Liver (tissue), 8 donors: ENCODE measurements at regions not wholly inside any gene's neighbourhood (a gene's known extent, or its start where the extent isn't known, plus 50 kb on each side); places are given as distances from the start of the nearest gene placed in this dataset.

ENCODE experiments used
- DNase-seq: peaks from one replicate; pipeline ENCODE4 v3.0.0-alpha.2; 2017; ENCODE audit warnings: low spot score
- H3K27ac ChIP-seq, 2 donors: one replicate each; pipeline ENCODE4 v1.7.0; 2013; ENCODE audit warnings: inconsistent platforms in 2 of 2, low read length in 2 of 2, control low read depth in 1 of 2, low read depth in 1 of 2, mild to moderate bottlenecking in 1 of 2
- H3K27me3 ChIP-seq, 4 donors: one replicate each; pipeline versions ENCODE4 v1.6.1 to v1.7.0; 2013; ENCODE audit warnings: low read length in 3 of 4, inconsistent platforms in 1 of 4, mild to moderate bottlenecking in 1 of 4, moderate library complexity in 1 of 4; ENCODE audit not compliant: control insufficient read depth in 4 of 4, insufficient read depth in 4 of 4
- H3K36me3 ChIP-seq, 4 donors: one replicate each; pipeline versions ENCODE4 v1.6.1 to v1.7.0; 2013; ENCODE audit warnings: low read length in 3 of 4, mild to moderate bottlenecking in 3 of 4, low read depth in 1 of 4, moderate library complexity in 1 of 4; ENCODE audit not compliant: control insufficient read depth in 4 of 4, insufficient read depth in 3 of 4
- H3K4me1 ChIP-seq, 4 donors: one replicate each; pipeline versions ENCODE4 v1.6.1 to v1.7.0; 2013; ENCODE audit warnings: low read length in 3 of 4, mild to moderate bottlenecking in 3 of 4, moderate library complexity in 1 of 4; ENCODE audit not compliant: control insufficient read depth in 4 of 4, insufficient read depth in 4 of 4
- H3K4me3 ChIP-seq, 3 donors: one replicate each; pipeline versions ENCODE4 v1.6.1 to v1.7.0; 2013; ENCODE audit warnings: low read length in 3 of 3, control low read depth in 1 of 3, low read depth in 1 of 3, mild to moderate bottlenecking in 1 of 3
- H3K9ac ChIP-seq, 2 donors: one replicate each; pipeline ENCODE4 v1.7.0; 2013; ENCODE audit warnings: low read length in 2 of 2, mild to moderate bottlenecking in 2 of 2, moderate library complexity in 2 of 2, control low read depth in 1 of 2, low read depth in 1 of 2
- H3K9me3 ChIP-seq, 4 donors: one replicate each; pipeline versions ENCODE4 v1.6.1 to v1.7.0; 2013; ENCODE audit warnings: low read length in 3 of 4; ENCODE audit not compliant: control insufficient read depth in 4 of 4
- ATF3 ChIP-seq: IDR thresholded peaks from 2 replicates; pipeline ENCODE4 v1.6.1; 2016; ENCODE audit warnings: antibody characterized with exemption
- CTCF ChIP-seq: fragments of 150-350 bp; IDR thresholded peaks from 2 replicates; pipeline ENCODE4 v1.5.1; 2017; ENCODE audit warnings: improper control_type of control experiment, low read depth, low read length; ENCODE audit not compliant: missing input control
- EGR1 ChIP-seq, 2 donors: IDR thresholded peaks; 2 replicates each; pipeline ENCODE4 v1.6.1; 2016 to 2018; ENCODE audit warnings: antibody characterized with exemption in 2 of 2, low read depth in 2 of 2
- FOXA1 ChIP-seq: IDR thresholded peaks from 2 replicates; pipeline ENCODE4 v1.6.1; 2016; ENCODE audit warnings: antibody characterized with exemption
- GABPA ChIP-seq, 2 donors: IDR thresholded peaks in 1 of 2; conservative IDR thresholded peaks in 1 of 2; 2 replicates each; pipeline ENCODE4 v1.6.1; 2016; ENCODE audit warnings: antibody characterized with exemption in 2 of 2, mild to moderate bottlenecking in 1 of 2, moderate library complexity in 1 of 2
- HNF4A ChIP-seq, 2 donors: conservative IDR thresholded peaks; 2 replicates each; pipeline ENCODE4 v1.6.1; 2016; ENCODE audit warnings: antibody characterized with exemption in 2 of 2, mild to moderate bottlenecking in 2 of 2
- HNF4G ChIP-seq: IDR thresholded peaks from 2 replicates; pipeline ENCODE4 v1.6.1; 2016; ENCODE audit warnings: antibody characterized with exemption
- JUND ChIP-seq, 2 donors: IDR thresholded peaks; 2 replicates each; pipeline ENCODE4 v1.6.1; 2016; ENCODE audit warnings: antibody characterized with exemption in 2 of 2
- MAX ChIP-seq: IDR thresholded peaks from 2 replicates; pipeline ENCODE4 v1.6.1; 2016; ENCODE audit warnings: antibody characterized with exemption
- REST ChIP-seq: IDR thresholded peaks from 2 replicates; pipeline ENCODE4 v1.6.1; 2016; ENCODE audit warnings: antibody characterized with exemption, mild to moderate bottlenecking
- RXRA ChIP-seq, 2 donors: IDR thresholded peaks; 2 replicates each; pipeline ENCODE4 v1.6.1; 2017 to 2018; ENCODE audit warnings: antibody characterized with exemption in 2 of 2, mild to moderate bottlenecking in 1 of 2
- SP1 ChIP-seq: IDR thresholded peaks from 2 replicates; pipeline ENCODE4 v1.6.1; 2018; ENCODE audit warnings: antibody characterized with exemption, mild to moderate bottlenecking
- TAF1 ChIP-seq: conservative IDR thresholded peaks from 2 replicates; pipeline ENCODE4 v1.6.1; 2016; ENCODE audit warnings: antibody characterized with exemption, mild to moderate bottlenecking
- YY1 ChIP-seq: IDR thresholded peaks from 2 replicates; pipeline ENCODE4 v1.6.1; 2016; ENCODE audit warnings: antibody characterized with exemption, mild to moderate bottlenecking
- ZBTB33 ChIP-seq: IDR thresholded peaks from 2 replicates; pipeline ENCODE4 v1.6.1; 2016; ENCODE audit warnings: antibody characterized with exemption
- WGBS: extraction: QIAGEN DNeasy Blood & Tissue Kit; methylation state at CpG from one replicate; pipeline ENCODE4 v1.1.7; 2013; 5-methylcytosine and 5-hydroxymethylcytosine counted together
- donor health status: healthy.
- donor health status: healthy.
- donor health status: healthy.
- donor health status: healthy.
- donor health status: healthy.

GRCh38 chr21:32102426-32102825 is 176.4 kb downstream of the MIS18A start:
- H3K27me3 ChIP-seq, result peaks cover 0 to 2% (median 0%) of the 10 kb centered on the region in 4 donors
- no peaks in the 10 kb centered on the region for H3K4me1 ChIP-seq

GRCh38 chr21:32101277-32101676 is 177.6 kb downstream of the MIS18A start:
- Histone ChIP-seq H3K36me3 (no peaks in the 10 kb centered on the region), H3K9ac (no peak overlapping the region), H3K27ac (no peak overlapping the region), H3K4me3 (no peak overlapping the region), H3K27me3 (peaks cover 0 to 2% (median 0%) of the 10 kb centered on the region in 4 donors), H3K9me3 (no peaks in the 10 kb centered on the region), H3K4me1 (no peaks in the 10 kb centered on the region)
- DNase-seq, result no peak
- 72% methylated on average over 3 of the region's 3 CpGs for WGBS
- TF ChIP-seq GABPA (IDR thresholded peaks at IDR 0.05 in 1 of 2, conservative IDR thresholded peaks at IDR 0.05 in 1 of 2) (no peak), ZBTB33 (no peak), JUND (IDR thresholded peaks at IDR 0.05) (no peak), HNF4G (no peak), REST (no peak), EGR1 (IDR thresholded peaks at IDR 0.05; ENCODE audit: low read depth in 2 of 2) (no peak), MAX (no peak), SP1 (no peak)

More at GRCh38 chr21:32102426-32102825, 176.4 kb downstream of the MIS18A start:
- no peak overlapping the region for H3K9ac ChIP-seq
- no peak overlapping the region for H3K27ac ChIP-seq
- no peaks in the 10 kb centered on the region for H3K9me3 ChIP-seq
- H3K36me3 ChIP-seq, result no peaks in the 10 kb centered on the region
- WGBS, result 83% methylated on average over 1 of the region's 1 CpG
- H3K4me3 ChIP-seq, result no peak overlapping the region
- TF ChIP-seq EGR1 (IDR thresholded peaks at IDR 0.05; ENCODE audit: low read depth in 2 of 2) (no peak), ATF3 (no peak), FOXA1 (no peak), CTCF (no peak), REST (no peak), HNF4G (no peak), HNF4A (conservative IDR thresholded peaks at IDR 0.05) (no peak), YY1 (no peak), TAF1 (no peak), RXRA (IDR thresholded peaks at IDR 0.05) (no peak), JUND (IDR thresholded peaks at IDR 0.05) (no peak)
- DNase-seq, result no peak
